SH-SY5Y (cell line): ENCODE measurements at regions not wholly inside any gene's neighbourhood (a gene's known extent, or its start where the extent isn't known, plus 50 kb on each side); places are given as distances from the start of the nearest gene placed in this dataset.

Experiments used
- GATA2 ChIP-seq: IDR thresholded peaks from 2 replicates; pipeline ENCODE4 v1.6.1; 2011; ENCODE audit warnings: mild to moderate bottlenecking, low read depth, low read length
- GATA3 ChIP-seq: IDR thresholded peaks from 2 replicates; pipeline ENCODE4 v1.6.1; 2011; ENCODE audit warnings: low read depth, mild to moderate bottlenecking, low read length, moderate library complexity

GRCh38 chr3:72320955-72321303 lies 527.3 kb downstream of the SHQ1 start:
- no peak for TF ChIP-seq GATA2
- TF ChIP-seq GATA3 = no peak
